ENCODE measurements at regions not wholly inside any gene's neighbourhood (a gene's known extent, or its start where the extent isn't known, plus 50 kb on each side); places are given as distances from the start of the nearest gene placed in this dataset.

DNA sequence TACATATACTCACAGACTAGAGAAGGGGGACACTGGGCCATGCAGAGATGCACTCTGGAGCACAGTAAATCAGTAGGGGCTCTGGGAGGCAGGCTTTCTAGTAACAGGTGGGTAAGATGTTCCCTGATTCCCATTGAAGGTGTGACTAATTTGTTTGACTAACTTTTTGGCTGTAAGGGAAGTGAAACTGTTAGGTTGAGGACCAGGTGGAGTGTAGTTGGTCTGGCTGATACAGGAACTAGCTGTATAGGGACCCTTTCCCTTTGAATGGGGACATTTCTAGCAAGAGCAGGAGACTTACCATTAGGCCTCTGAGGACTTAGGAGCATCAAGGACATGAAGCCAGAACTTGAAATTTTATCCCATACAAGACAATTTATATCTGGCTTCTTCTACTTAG lies 989.6 kb upstream of the COX7C start:
- TF ChIP-seq EP300 (IDR thresholded peaks at IDR 0.05; ENCODE audit: low read depth): no peak
- TF ChIP-seq, protein P1, sequence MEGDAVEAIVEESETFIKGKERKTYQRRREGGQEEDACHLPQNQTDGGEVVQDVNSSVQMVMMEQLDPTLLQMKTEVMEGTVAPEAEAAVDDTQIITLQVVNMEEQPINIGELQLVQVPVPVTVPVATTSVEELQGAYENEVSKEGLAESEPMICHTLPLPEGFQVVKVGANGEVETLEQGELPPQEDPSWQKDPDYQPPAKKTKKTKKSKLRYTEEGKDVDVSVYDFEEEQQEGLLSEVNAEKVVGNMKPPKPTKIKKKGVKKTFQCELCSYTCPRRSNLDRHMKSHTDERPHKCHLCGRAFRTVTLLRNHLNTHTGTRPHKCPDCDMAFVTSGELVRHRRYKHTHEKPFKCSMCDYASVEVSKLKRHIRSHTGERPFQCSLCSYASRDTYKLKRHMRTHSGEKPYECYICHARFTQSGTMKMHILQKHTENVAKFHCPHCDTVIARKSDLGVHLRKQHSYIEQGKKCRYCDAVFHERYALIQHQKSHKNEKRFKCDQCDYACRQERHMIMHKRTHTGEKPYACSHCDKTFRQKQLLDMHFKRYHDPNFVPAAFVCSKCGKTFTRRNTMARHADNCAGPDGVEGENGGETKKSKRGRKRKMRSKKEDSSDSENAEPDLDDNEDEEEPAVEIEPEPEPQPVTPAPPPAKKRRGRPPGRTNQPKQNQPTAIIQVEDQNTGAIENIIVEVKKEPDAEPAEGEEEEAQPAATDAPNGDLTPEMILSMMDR (IDR thresholded peaks at IDR 0.05): no peak

All from transverse colon (tissue), 3 donors.